ENCODE measurements at regions not wholly inside any gene's neighbourhood (a gene's known extent, or its start where the extent isn't known, plus 50 kb on each side); places are given as distances from the start of the nearest gene placed in this dataset.

DNA sequence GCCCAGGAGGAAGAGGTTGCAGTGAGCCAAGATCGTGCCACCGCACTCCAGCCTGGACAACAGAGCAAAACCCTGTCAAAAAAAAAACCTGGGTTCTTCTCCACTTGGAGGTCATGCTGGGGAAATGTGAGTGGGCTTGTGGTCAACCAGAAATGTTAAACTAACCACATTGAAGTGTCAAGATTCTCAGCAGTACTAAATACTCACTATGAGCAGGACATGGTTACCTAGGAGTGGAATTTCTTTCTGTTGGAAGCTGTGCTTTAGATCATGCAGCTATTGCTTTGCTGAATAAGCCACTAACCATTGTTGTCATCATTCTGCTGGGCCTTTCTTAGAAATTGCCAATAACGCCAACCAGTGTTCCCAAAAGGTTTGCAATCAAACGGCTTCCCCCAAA lies 253.3 kb upstream of the TSHZ3 start:
- Histone ChIP-seq H4K91ac (ENCODE audit: insufficient read depth, low read depth, low read length) (no peak overlapping the region), H3K4me3 (ENCODE audit: insufficient read depth, low read depth, low read length) (no peak overlapping the region), H3K27me3 (ENCODE audit: control insufficient read depth, insufficient read depth, low read length) (no peaks in the 10 kb centered on the region), H2AFZ (replicated peaks; ENCODE audit: low read length, poor library complexity) (no peak overlapping the region), H3K14ac (replicated peaks; ENCODE audit: low read depth, low read length) (no peak overlapping the region), H4K8ac (ENCODE audit: low read depth in 2 of 2, low read length in 2 of 2) (no peak overlapping the region), H3K4me1 (ENCODE audit: control insufficient read depth, insufficient read depth, low read length) (no peaks in the 10 kb centered on the region), H3K4ac (ENCODE audit: low read depth, low read length) (no peak overlapping the region), H3K9me1 (ENCODE audit: insufficient read depth, low read length) (no peaks in the 10 kb centered on the region), H4K20me1 (ENCODE audit: insufficient read depth, low read length) (no peaks in the 10 kb centered on the region), H2BK15ac (ENCODE audit: low read depth, low read length) (no peak overlapping the region), H3K56ac (ENCODE audit: extremely low read depth, insufficient read depth, low read length) (no peak overlapping the region), H4K5ac (ENCODE audit: low read depth, low read length) (no peak overlapping the region), H3K9me3 (ENCODE audit: control insufficient read depth, insufficient read depth, low read length) (no peaks in the 10 kb centered on the region), H3K23ac (ENCODE audit: low read depth, low read length) (no peak overlapping the region), H2BK120ac (ENCODE audit: low read depth, low read length) (no peak overlapping the region), H2AK9ac (replicated peaks; ENCODE audit: low read depth, low read length, poor library complexity) (no peak overlapping the region), H2BK5ac (ENCODE audit: low read depth, low read length, poor library complexity, severe bottlenecking) (no peak overlapping the region), H3K36me3 (ENCODE audit: control insufficient read depth, insufficient read depth, low read length) (no peaks in the 10 kb centered on the region), H3K4me2 (ENCODE audit: low read depth, low read length) (no peak overlapping the region), H2BK20ac (ENCODE audit: low read depth, low read length) (no peak overlapping the region), H2AK5ac (ENCODE audit: low read depth, low read length) (no peak overlapping the region), H3K9ac (ENCODE audit: low read depth, low read length) (no peak overlapping the region), H3K79me1 (ENCODE audit: low read depth in 1 of 2, low read length in 2 of 2) (no peaks in the 10 kb centered on the region), H3K18ac (ENCODE audit: low read depth, low read length) (no peak overlapping the region), H3K27ac (ENCODE audit: insufficient read depth, low read length) (no peak overlapping the region)
- BruUV-seq (replicated peaks), result no TSS peak
- ChIA-PET POLR2A (ENCODE audit: unreplicated experiment) (no interaction called here), CTCF (no interaction called here)
- intact Hi-C loops (cut with micrococcal nuclease), result no loop called here
- in situ Hi-C loops (cut with MboI; ENCODE audit: low sequenced_read_pairs), result no loop called here
- dilution Hi-C loops (cut with HindIII; ENCODE audit: low sequenced_read_pairs, unreplicated experiment), result no loop called here
- ATAC-seq (ENCODE audit: low read depth), result no peak
- DNase-seq, result no peak
- no CpG with 5 or more reads among the region's 4 CpGs for WGBS, 2 experiments (ENCODE audit: extremely low coverage in 2 of 2, insufficient read length in 1 of 2)
- TF ChIP-seq CTCF (conservative IDR thresholded peaks at IDR 0.05; ENCODE audit: low read depth, low read length) (no peak), RAD21 (IDR thresholded peaks at IDR 0.05; ENCODE audit: low read length) (no peak), BHLHE40 (IDR thresholded peaks at IDR 0.05; ENCODE audit: low read depth, low read length) (no peak), RCOR1 (IDR thresholded peaks at IDR 0.05; ENCODE audit: insufficient replicate concordance, low read length) (no peak), CEBPB (IDR thresholded peaks at IDR 0.05; ENCODE audit: low read depth, low read length) (no peak), CHD1 (IDR thresholded peaks at IDR 0.05; ENCODE audit: low read depth, low read length) (no peak), NFE2L2 (IDR thresholded peaks at IDR 0.05; ENCODE audit: low read depth, low read length) (no peak), MXI1 (IDR thresholded peaks at IDR 0.05; ENCODE audit: borderline replicate concordance, low read depth, low read length) (no peak), RFX5 (IDR thresholded peaks at IDR 0.05; ENCODE audit: low read depth, low read length) (no peak), FOS (IDR thresholded peaks at IDR 0.05; ENCODE audit: low read depth, low read length) (no peak), MAZ (IDR thresholded peaks at IDR 0.05; ENCODE audit: borderline replicate concordance, low read depth, low read length) (no peak), SMC3 (IDR thresholded peaks at IDR 0.05; ENCODE audit: low read depth, low read length) (no peak), POLR2A (IDR thresholded peaks at IDR 0.05; ENCODE audit: low read depth, low read length) (no peak), MAFK (IDR thresholded peaks at IDR 0.05; ENCODE audit: low read depth, low read length) (no peak)
- TF ChIP-seq, protein P1, sequence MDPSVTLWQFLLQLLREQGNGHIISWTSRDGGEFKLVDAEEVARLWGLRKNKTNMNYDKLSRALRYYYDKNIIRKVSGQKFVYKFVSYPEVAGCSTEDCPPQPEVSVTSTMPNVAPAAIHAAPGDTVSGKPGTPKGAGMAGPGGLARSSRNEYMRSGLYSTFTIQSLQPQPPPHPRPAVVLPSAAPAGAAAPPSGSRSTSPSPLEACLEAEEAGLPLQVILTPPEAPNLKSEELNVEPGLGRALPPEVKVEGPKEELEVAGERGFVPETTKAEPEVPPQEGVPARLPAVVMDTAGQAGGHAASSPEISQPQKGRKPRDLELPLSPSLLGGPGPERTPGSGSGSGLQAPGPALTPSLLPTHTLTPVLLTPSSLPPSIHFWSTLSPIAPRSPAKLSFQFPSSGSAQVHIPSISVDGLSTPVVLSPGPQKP (IDR thresholded peaks at IDR 0.05; ENCODE audit: borderline replicate concordance, low read depth, low read length), result no peak
- TF ChIP-seq, protein P2, sequence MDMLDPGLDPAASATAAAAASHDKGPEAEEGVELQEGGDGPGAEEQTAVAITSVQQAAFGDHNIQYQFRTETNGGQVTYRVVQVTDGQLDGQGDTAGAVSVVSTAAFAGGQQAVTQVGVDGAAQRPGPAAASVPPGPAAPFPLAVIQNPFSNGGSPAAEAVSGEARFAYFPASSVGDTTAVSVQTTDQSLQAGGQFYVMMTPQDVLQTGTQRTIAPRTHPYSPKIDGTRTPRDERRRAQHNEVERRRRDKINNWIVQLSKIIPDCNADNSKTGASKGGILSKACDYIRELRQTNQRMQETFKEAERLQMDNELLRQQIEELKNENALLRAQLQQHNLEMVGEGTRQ (IDR thresholded peaks at IDR 0.05; ENCODE audit: low read depth, low read length), result no peak

All from IMR-90 (cell line).